Dermis blood vessel endothelial cell (primary cell): ENCODE measurements at regions not wholly inside any gene's neighbourhood (a gene's known extent, or its start where the extent isn't known, plus 50 kb on each side); places are given as distances from the start of the nearest gene placed in this dataset.
"Not testable (repeated sequence)": the region's sequence is repeated elsewhere in the genome, so short reads cannot be mapped to it uniquely, and the experiment has no call there.

Experiments used
- DNase-seq: peaks from one replicate; pipeline ENCODE4 v3.0.0; 2010

- no peak for DNase-seq
These were observed 323.4 kb upstream of the RBMS1 start for GRCh38 chr2:160816916-160817499.

GRCh38 chr2:160820691-160821090 lies 327.1 kb upstream of the RBMS1 start:
- DNase-seq, result no peak

DNA sequence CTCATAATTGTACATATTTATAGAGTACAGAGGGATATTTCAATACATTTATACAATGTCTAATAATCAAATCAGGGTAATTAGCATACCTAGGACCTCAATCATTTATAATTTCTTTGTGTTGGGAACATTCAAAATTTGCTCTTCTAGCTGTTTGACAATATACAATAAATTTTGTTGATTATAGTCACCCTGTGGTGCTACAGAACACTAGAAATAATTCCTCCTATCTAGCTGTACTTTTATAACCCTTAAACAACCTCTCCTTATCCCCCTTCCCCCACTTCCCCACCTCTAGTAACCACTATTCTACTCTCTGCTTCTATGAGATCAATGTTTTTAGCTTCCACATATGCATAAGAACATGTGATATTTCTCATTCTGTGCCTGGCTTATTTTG lies 328.4 kb upstream of the RBMS1 start:
- DNase-seq, result no peak

DNA sequence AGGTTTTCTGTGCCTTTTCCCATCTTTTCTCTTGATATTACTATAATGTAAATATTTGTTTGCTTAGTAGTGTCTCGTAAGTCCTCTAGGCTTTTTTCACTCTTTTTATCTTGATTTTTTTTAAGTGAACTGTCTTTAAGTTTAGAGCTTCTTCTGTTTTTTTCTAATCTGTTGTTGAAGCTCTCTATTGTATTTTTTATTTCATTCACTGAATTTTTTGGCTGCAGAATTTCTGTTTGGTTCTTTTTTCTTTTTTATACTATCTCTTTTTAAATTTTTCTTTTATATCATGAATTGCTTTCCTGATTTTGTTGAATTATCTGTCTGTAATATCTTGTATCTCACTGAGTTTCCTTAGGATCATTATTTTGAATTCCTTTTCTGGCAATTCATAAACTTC lies 331.8 kb upstream of the RBMS1 start:
- DNase-seq, result no peak

DNA sequence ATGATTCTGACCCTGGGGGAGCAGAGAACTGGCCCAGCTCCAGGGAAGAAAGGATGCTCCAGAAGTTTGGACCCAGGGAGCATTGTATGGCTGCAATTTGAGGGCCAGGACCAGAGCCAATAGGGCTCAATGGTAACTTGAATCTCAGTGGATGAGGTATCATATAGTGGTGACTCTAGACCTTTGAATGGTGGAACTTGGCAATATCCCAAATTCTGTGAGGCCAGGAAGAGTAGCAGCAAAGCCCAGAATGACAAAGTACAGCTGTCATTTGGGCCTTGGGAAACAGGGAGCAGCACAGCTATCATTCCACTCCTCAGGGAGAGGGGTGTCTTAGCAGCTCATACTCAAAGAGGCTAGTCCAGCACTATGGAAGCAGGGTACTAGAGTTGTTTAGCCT lies 332.9 kb upstream of the RBMS1 start:
- no peak for DNase-seq

GRCh38 chr2:160828076-160828475 lies 332.2 kb upstream of the TANK start:
- DNase-seq, result no peak

GRCh38 chr2:160832381-160832780 lies 327.8 kb upstream of the TANK start:
- DNase-seq, result not testable (repeated sequence)

DNA sequence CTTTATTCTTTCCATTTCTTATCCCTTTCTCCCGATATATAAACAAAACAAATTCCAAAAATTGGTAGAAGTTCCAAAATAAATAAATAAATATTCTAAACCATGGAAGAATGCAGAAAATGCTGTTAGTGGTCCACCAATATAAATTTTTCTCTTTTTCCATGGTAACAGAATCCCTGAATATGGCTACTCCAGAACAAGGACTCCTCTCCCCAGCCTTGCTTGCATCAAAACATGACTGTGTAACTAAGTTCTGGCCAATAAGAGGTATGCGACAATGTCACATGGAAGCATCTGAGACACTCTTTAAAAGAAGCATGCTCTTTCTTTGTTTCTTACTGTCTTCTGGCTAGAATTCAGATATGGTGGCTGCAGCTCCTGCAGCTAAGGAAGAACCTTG lies 325.1 kb upstream of the TANK start:
- DNase-seq, result no peak

DNA sequence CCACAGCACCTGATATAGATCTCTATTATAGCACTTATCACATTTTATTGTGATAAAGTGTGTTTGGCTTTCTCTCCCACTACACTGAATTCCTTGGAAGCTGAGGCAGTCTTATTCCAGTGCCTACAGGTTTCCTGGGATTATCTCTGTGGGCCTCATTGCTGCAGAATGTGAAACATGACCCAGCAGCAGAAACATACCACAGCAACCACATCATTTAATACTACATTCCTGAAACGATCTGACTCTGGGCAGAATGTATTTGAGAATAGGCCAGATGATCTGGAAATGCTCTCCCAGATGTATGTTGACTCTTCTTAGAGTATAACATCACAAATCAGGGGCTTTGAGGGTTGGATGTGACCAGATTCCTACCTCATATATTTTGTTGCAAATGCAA lies 323.5 kb upstream of the TANK start:
- DNase-seq, result no peak

GRCh38 chr2:160837416-160837815 lies 322.8 kb upstream of the TANK start:
- DNase-seq, result no peak

GRCh38 chr2:160838147-160838546 lies 322.1 kb upstream of the TANK start:
- DNase-seq, result no peak

GRCh38 chr2:160838691-160839090 lies 321.5 kb upstream of the TANK start:
- DNase-seq, result no peak

GRCh38 chr2:160842286-160842685 lies 317.9 kb upstream of the TANK start:
- no peak for DNase-seq

DNA sequence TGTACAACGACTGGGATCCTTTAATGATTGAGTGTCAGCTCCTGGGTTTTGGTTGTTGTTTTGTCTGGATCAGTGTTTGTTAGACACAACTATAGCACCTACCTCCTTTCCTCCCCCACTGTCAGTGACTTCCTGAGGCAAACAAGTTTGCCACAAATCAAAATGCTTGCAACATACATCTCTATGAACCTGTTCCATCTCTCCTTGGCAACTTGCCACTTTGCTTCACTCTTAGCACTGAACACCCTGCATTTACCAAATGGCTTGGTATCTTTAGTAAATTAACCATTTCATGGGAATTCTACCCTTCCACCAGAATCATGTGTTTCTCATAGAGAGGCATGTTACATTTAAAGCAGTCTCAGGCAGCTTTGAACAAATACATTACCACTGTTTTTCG lies 301.1 kb upstream of the TANK start:
- no peak for DNase-seq

DNA sequence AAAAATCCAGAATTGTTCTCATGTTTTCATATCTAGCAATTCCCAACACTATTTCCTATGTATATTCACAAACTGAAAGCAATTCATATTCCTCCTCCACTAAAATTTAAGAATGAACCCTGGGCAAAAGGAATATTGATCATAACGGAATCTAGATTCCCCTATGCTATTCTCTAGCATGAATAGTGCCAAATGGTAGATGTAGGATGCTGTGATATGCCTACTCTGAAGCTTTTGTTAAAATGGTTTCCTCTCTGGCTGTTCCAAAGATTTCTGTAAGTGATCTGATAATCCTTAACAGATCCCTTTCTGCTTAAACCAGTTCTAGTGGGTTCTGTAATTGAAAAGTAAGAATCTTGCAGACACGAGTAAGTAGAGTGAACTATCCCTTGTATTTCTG lies 298.0 kb upstream of the TANK start:
- no peak for DNase-seq

DNA sequence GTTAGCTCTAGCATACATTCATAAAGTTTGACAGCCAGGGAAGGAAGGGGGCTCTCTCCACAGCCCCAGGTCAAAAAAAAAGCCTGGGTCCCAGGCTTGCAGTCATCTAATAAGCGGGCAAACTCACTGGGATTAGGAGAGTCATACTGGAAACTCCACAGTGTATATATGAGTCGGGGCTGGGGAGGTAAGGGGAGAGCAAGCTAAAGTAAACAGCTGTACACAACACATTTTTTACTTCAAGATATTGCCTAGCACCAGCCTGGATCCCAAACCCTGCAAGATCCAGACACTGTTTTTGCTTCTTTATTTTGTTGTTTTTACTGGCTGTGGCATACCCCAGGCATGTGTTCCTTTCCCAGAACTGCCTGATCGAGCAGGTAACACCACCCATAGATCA lies 291.3 kb upstream of the TANK start:
- no peak for DNase-seq

GRCh38 chr2:160869411-160869810 lies 290.8 kb upstream of the TANK start:
- DNase-seq, result no peak

DNA sequence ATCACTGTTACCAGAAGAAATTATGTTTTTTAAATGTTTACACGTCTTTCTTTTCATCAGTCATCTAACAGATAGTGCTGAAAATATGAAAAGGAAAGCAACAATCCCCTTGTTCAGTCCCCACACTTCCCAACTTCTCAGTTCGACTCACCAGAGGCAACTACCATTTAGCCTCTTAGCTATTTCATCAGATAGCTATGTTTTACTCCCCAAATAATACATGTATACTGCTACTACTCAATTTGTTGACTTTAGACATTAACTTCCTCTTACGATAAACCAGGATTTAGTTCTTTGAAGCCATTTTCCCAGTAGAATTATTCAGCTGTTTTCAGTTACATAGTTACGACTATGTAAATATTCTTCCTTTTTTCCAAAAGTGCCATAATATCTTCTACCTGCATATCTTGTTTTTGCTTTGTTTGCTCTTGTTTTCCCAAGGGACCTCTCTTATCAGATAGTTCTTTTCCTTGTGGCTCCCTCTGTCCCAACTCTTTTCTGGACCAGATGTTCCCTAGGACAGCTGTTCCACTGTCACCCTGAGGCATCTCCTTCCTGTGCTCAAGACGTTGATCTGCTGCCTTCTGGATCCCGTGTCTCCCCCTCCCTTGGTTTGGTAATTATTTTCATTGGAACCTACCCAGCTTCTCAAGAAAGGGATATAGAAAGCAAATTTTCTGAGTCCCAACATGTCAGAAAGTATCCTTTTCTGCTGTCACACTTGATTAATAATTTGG lies 289.3 kb upstream of the TANK start:
- DNase-seq, result no peak

DNA sequence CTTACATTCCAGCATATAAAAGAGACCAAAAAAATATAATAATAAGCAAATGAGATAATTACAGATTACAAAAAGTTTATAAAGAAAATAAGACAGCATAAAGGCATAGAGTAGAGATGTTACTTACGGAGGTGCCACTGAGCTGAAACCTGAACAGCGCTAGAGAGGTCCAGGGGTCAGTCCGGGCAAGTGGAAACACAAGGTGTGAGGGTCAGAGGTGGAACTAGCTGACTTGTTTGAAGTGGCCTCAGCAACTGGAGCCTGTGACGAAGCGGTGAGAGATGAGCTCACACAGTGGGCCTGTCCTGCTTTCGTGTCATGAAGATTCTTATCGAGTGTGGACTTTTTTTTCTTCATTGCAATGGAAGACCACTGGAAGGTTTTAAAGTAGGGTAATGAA lies 288.3 kb upstream of the TANK start:
- DNase-seq, result no peak

DNA sequence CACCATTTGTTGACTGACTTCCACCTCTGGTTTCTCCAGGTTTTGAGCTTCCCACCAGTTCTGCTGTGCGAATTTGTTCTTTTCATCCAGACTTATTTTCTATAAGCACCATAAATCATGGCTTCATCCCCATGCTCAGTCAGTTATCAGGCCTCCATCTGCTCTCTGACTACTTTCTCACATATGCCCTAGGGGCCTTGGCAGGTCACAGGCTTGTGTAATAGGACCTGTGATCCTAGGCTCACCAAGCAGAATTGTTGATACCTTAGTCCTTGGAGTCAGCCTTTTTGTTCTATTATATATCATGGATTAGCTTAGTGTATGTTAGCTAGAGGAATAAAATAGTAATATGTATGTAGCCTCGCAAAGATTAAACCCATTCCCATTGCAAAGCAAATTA lies 284.2 kb upstream of the TANK start:
- no peak for DNase-seq

GRCh38 chr2:160876765-160877164 lies 283.5 kb upstream of the TANK start:
- no peak for DNase-seq

GRCh38 chr2:160878618-160879017 lies 281.6 kb upstream of the TANK start:
- DNase-seq, result no peak

DNA sequence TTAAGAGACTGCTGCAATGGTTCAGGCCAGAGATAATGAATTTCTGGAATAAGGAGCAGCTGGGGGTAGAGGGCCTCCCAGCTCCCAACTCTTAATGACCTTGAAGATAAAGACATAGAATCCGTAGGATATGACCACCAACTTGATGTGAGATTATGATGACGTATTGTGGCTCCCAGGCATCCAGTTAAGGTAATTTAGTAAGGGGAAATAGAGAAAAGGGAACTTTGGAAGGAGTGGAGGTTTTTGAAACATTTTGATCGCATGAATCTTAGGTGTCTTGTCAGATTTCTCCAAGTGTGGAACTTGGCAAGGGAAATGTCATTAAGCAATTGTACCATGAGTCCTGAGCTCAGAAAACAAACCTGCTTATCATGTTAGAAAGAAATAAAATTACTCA lies 277.3 kb upstream of the TANK start:
- DNase-seq, result no peak

- no peak for DNase-seq
These were observed 276.2 kb upstream of the TANK start for GRCh38 chr2:160884056-160884455.
